22Rv1 (cell line): ENCODE measurements at regions not wholly inside any gene's neighbourhood (a gene's known extent, or its start where the extent isn't known, plus 50 kb on each side); places are given as distances from the start of the nearest gene placed in this dataset.

Source experiments
- H3K27ac ChIP-seq: fragments of 450-650 bp; 2 replicates; pipeline ENCODE4 v1.5.1; 2017
- CTCF ChIP-seq: fragments of 450-650 bp; IDR thresholded peaks from 2 replicates; pipeline ENCODE4 v1.5.1; 2017; ENCODE audit warnings: mild to moderate bottlenecking
- ZFX ChIP-seq: fragments of 450-650 bp; IDR thresholded peaks from 2 replicates; pipeline ENCODE4 v1.6.1; 2017; ENCODE audit warnings: antibody characterized with exemption, borderline replicate concordance

DNA sequence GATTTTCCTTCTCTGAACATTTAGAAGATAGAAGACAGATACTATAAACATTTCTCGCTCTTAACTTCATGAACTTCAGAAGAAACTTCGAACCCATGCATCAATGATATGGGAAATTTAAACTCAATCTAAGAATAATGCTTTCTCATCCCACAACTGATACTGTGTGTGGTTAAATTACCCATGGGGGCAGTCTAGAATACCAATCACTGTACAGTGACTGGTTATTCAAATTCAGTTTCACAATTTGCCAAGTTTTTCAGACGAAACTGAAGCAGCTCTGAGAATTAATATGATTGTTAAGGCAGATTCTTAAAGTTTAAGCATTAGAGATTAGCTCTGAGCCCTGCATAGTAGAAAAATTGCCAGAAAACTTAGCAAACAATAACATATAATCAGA lies 431.0 kb downstream of the SH3GL2 start:
- no peak overlapping the region for H3K27ac ChIP-seq
- TF ChIP-seq CTCF: no peak
- no peak for TF ChIP-seq ZFX

GRCh38 chr9:18010492-18010891 lies 431.6 kb downstream of the SH3GL2 start:
- no peak overlapping the region for H3K27ac ChIP-seq
- TF ChIP-seq CTCF: no peak
- TF ChIP-seq ZFX: no peak

- no peak for TF ChIP-seq ZFX
- TF ChIP-seq CTCF: no peak
Measured at GRCh38 chr9:18012170-18012569, 433.3 kb downstream of the SH3GL2 start.

DNA sequence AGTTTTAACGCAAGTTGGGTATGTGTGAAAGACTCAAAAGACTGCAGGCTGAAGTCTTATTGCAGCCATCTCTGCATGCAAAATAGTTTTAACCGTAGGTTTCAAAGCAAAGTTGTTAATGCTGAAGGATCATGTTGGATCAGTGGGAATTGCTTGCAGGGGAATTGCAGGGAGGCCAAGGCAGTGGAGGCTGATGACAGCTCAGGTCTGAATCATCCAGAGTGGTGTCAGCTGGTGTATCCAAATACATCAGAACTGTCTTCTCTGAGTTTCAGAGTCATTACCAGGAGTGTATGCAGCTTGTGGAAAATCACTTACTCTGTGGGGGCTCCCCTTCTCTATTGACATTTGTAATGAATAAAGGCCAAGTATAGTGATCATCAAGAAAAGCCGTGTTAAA lies 435.7 kb downstream of the SH3GL2 start:
- TF ChIP-seq CTCF (no peak), ZFX (no peak)
- no peak overlapping the region for H3K27ac ChIP-seq

More at GRCh38 chr9:18012170-18012569, 433.3 kb downstream of the SH3GL2 start:
- no peak overlapping the region for H3K27ac ChIP-seq

GRCh38 chr9:18015116-18015515 lies 436.2 kb downstream of the SH3GL2 start:
- TF ChIP-seq ZFX: no peak
- TF ChIP-seq CTCF: no peak
- no peak overlapping the region for H3K27ac ChIP-seq

GRCh38 chr9:18017136-18017535 lies 438.3 kb downstream of the SH3GL2 start:
- no peak overlapping the region for H3K27ac ChIP-seq
- no peak for TF ChIP-seq CTCF
- no peak for TF ChIP-seq ZFX

GRCh38 chr9:18018221-18018620 lies 439.4 kb downstream of the SH3GL2 start:
- TF ChIP-seq CTCF (no peak), ZFX (no peak)
- H3K27ac ChIP-seq: no peak overlapping the region
